Heart left ventricle (tissue), 16 donors: ENCODE measurements at regions not wholly inside any gene's neighbourhood (a gene's known extent, or its start where the extent isn't known, plus 50 kb on each side); places are given as distances from the start of the nearest gene placed in this dataset.

ENCODE experiments used
- ATAC-seq, 4 donors: fragments of 200-7000 bp; cut with Tn5 transposase; one replicate each; pipeline ENCODE4 v1.9.1; 2020 to 2022; ENCODE audit warnings: moderate library complexity in 4 of 4, mild to moderate bottlenecking in 3 of 4, moderate number of reproducible peaks in 1 of 4
- DNase-seq, 5 donors: peaks; one replicate each; pipeline ENCODE4 v3.0.0-alpha.2; 2020
- H3K27ac ChIP-seq, 12 donors: fragments of 200-600 bp; sonication (generic) in 4 of 12; one replicate each; pipeline versions ENCODE4 v1.5.0 to v1.8.0; 2016 to 2022; ENCODE audit warnings: mild to moderate bottlenecking in 2 of 12
- H3K27me3 ChIP-seq, 9 donors: fragments of 200-600 bp; sonication (generic) in 2 of 9; one replicate each; pipeline versions ENCODE4 v1.5.1 to v1.8.0; 2016 to 2022; ENCODE audit warnings: mild to moderate bottlenecking in 3 of 9
- H3K36me3 ChIP-seq, 9 donors: fragments of 200-600 bp; sonication (generic) in 2 of 9; one replicate each; pipeline versions ENCODE4 v1.5.0 to v1.8.0; 2018 to 2022; ENCODE audit warnings: mild to moderate bottlenecking in 2 of 9
- H3K4me1 ChIP-seq, 12 donors: fragments of 200-600 bp; sonication (generic) in 4 of 12; one replicate each; pipeline versions ENCODE4 v1.5.0 to v1.8.0; 2016 to 2022; ENCODE audit warnings: mild to moderate bottlenecking in 3 of 12
- H3K4me3 ChIP-seq, 12 donors: fragments of 200-600 bp; sonication (generic) in 4 of 12; one replicate each; pipeline versions ENCODE4 v1.5.0 to v1.8.0; 2017 to 2022; ENCODE audit warnings: mild to moderate bottlenecking in 9 of 12, moderate library complexity in 4 of 12
- H3K9me3 ChIP-seq, 12 donors: fragments of 200-600 bp; sonication (generic) in 4 of 12; one replicate each; pipeline versions ENCODE4 v1.5.0 to v1.8.0; 2016 to 2022; ENCODE audit warnings: mild to moderate bottlenecking in 1 of 12
- POLR2A ChIP-seq, 2 donors: fragments of 450-650 bp; IDR thresholded peaks; one replicate each; pipeline ENCODE4 v1.6.1; 2017; ENCODE audit warnings: antibody characterized with exemption in 2 of 2, mild to moderate bottlenecking in 2 of 2, moderate library complexity in 2 of 2
- WGBS, 4 donors: extraction: QIAGEN DNeasy Blood & Tissue Kit in 2 of 4; methylation state at CpG; one replicate each; pipeline versions ENCODE4 v1.1.5 to v1.1.7; 2013 to 2018; 5-methylcytosine and 5-hydroxymethylcytosine counted together
- intact Hi-C, 10 donors: fragments of 100-400 bp; cut with DNase I; formaldehyde crosslinking; loops; one replicate each; pipeline versions ENCODE4 v1.11.1 to v1.14.2; 2022
- TF ChIP-seq, protein P1 (sequence below), 12 donors: fragments of 200-600 bp; sonication (generic) in 4 of 12; IDR thresholded peaks; one replicate each; pipeline versions ENCODE4 v1.5.0 to v1.8.0; 2018 to 2022; ENCODE audit warnings: antibody characterized with exemption in 12 of 12, mild to moderate bottlenecking in 5 of 12
- donor health status: ischemic (EF 13 %, LVEDD 7.1; RV severe dilation, severe dysfunction).
- donor health status: healthy with polysubstance abuse.
- donor health status: DM: no; HTN: yes; CAD: no.
- donor health status: DM: no; HTN: no; CAD: no.
- donor health status: ischemic (EF 25% LVEDD 6.9; RV normal size, moderate dysfunction).
- donor health status: ischemic (EF 25% LVEDD 5.7; RV mildly dilated, moderate dysfunction).
- donor health status: healthy.
- donor health status: DM: yes; HTN: yes; CAD: no.
- donor health status: ischemic (EF 35%, LVEDD 5.7; RV mildly dilated, moderate dysfunction).
- donor health status: nonischemic (EF 11% LVEDD 7.7; RV severe dilation, severe dysfunction).
- donor health status: DM: yes; HTN: yes; CAD: no.
- donor health status: PGD.
- donor health status: ischemic (EF 29% LVEDD 5.4; RV normal size, mild dysfunction).
- donor health status: nonischemic (EF 23%, LVEDD 6.1; RV moderate dilation, normal function).

DNA sequence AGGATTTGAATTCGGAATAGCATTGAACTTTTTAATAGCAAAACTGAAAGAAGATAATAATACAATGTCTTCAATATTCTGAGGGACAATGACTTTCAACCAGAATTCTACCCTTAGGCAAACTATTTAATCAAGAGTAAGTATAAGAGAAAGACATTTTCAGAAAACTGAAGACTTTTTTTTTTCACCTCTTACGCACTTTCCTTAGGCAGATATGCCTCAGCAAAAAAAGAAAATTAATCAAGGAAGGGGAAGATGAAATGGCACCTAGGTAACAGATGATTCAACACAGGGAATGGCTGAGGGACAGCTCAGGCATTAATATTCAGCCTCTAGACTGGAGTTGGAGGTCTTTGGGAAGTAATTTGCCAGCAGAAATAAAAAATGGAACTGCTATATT, 184.9 kb downstream of the URB2 start:
- TF ChIP-seq, protein P1, sequence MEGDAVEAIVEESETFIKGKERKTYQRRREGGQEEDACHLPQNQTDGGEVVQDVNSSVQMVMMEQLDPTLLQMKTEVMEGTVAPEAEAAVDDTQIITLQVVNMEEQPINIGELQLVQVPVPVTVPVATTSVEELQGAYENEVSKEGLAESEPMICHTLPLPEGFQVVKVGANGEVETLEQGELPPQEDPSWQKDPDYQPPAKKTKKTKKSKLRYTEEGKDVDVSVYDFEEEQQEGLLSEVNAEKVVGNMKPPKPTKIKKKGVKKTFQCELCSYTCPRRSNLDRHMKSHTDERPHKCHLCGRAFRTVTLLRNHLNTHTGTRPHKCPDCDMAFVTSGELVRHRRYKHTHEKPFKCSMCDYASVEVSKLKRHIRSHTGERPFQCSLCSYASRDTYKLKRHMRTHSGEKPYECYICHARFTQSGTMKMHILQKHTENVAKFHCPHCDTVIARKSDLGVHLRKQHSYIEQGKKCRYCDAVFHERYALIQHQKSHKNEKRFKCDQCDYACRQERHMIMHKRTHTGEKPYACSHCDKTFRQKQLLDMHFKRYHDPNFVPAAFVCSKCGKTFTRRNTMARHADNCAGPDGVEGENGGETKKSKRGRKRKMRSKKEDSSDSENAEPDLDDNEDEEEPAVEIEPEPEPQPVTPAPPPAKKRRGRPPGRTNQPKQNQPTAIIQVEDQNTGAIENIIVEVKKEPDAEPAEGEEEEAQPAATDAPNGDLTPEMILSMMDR (IDR thresholded peaks at IDR 0.05): no peak
- TF ChIP-seq POLR2A (IDR thresholded peaks at IDR 0.05): no peak
- intact Hi-C loops: no loop called here
- DNase-seq: no peak

DNA sequence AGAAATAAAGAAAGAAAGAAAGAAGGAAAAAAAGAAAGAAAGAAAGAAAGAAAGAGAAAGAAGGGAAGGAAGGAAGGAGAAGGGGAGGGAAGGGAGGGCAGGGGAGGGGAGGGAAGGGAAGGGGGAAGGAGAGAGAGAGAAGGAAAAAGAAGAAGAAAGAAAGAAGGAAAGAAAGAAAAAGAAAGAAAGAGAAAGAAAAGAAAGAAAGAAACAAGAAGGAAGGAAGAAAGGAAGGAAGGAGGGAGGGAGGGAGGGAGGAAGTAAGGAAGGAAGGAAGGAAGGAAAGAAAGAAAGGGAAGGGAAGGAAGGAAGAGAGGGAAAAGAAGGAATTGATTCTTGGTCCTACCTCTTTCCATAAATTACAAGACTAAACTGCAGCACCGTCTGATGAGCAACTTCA, 186.1 kb downstream of the URB2 start:
- ATAC-seq (no peak), DNase-seq (no peak)
- WGBS, 4 donors: 79 to 88% (median 83%) methylated on average over 1 of the region's 1 CpG
- intact Hi-C loops: no loop called here
- Histone ChIP-seq H3K27ac (no peak overlapping the region), H3K36me3 (no peaks in the 10 kb centered on the region), H3K4me1 (no peaks in the 10 kb centered on the region), H3K9me3 (peaks cover 0 to 25% (median 16%) of the 10 kb centered on the region in 12 donors), H3K4me3 (no peak overlapping the region), H3K27me3 (peaks cover 0 to 3% (median 0%) of the 10 kb centered on the region in 9 donors)
- TF ChIP-seq, protein P1 (IDR thresholded peaks at IDR 0.05): no peak
- TF ChIP-seq POLR2A (IDR thresholded peaks at IDR 0.05): no peak

More for the DNA sequence above, 184.9 kb downstream of the URB2 start:
- Histone ChIP-seq H3K27ac (no peak overlapping the region), H3K9me3 (peaks cover 0 to 25% (median 16%) of the 10 kb centered on the region in 12 donors), H3K4me3 (no peak overlapping the region), H3K4me1 (no peaks in the 10 kb centered on the region), H3K36me3 (no peaks in the 10 kb centered on the region), H3K27me3 (peaks cover 0 to 3% (median 0%) of the 10 kb centered on the region in 9 donors)
- WGBS, 4 donors: 70 to 84% (median 79%) methylated on average over 2 of the region's 2 CpGs
- ATAC-seq: no peak

DNA sequence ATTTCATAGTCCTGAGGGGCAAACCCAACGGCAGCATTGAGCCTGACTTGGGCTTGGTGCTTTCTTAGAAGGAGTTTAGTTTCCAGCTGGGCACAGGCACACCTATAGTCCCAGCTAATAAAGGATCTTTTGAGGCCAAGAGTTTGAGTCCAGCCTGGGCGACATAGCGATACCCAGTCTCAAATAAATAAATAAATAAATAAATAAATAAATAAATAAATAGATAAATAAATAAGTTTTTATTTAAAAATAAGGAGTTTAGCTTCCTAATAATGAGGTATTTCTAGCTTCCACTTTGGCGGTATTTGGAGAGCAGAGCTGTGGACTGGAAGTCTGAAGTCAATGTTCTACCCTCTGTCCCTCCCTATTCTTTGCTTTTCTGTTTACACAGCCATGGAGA, 186.6 kb downstream of the URB2 start:
- Histone ChIP-seq H3K27ac (no peak overlapping the region), H3K27me3 (peaks cover 0 to 3% (median 0%) of the 10 kb centered on the region in 9 donors), H3K36me3 (no peaks in the 10 kb centered on the region), H3K9me3 (peaks cover 0 to 25% (median 16%) of the 10 kb centered on the region in 12 donors), H3K4me1 (no peaks in the 10 kb centered on the region), H3K4me3 (no peak overlapping the region)
- ATAC-seq (no peak), DNase-seq (no peak)
- WGBS, 4 donors: 90 to 94% (median 93%) methylated on average over 4 of the region's 4 CpGs
- intact Hi-C loops: no loop called here
- no peak for TF ChIP-seq POLR2A (IDR thresholded peaks at IDR 0.05)
- TF ChIP-seq, protein P1 (IDR thresholded peaks at IDR 0.05): no peak

DNA sequence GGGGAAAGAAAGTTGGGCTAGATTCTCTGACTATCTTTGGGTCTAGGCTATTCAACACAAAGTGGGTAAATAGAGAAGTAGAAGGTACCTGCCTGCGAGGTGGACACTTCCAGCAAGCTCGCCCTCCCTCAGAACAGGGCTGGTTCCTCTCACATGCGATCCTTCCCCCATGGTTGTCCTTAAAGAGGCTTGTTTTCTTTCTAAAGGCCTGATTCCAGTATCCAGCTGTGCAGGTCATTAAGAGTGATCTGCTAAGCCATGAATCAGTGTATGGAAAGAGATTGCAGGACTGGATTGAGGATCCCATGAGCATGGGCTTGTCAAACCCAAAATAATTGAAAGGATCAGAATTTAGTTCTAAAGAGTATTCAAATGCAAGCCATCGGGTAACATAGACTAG, 189.0 kb downstream of the URB2 start:
- ATAC-seq: no peak
- H3K4me1 ChIP-seq: no peaks in the 10 kb centered on the region
- no peak overlapping the region for H3K27ac ChIP-seq
- TF ChIP-seq, protein P1 (IDR thresholded peaks at IDR 0.05): no peak
- TF ChIP-seq POLR2A (IDR thresholded peaks at IDR 0.05): no peak
- H3K36me3 ChIP-seq: no peaks in the 10 kb centered on the region
- no peak overlapping the region for H3K4me3 ChIP-seq
- peaks cover 0 to 12% (median 6%) of the 10 kb centered on the region in 12 donors for H3K9me3 ChIP-seq
- H3K27me3 ChIP-seq: peaks cover 0 to 3% (median 0%) of the 10 kb centered on the region in 9 donors
- no peak for DNase-seq
- WGBS, 4 donors: 87 to 91% (median 90%) methylated on average over 4 of the region's 4 CpGs
- intact Hi-C loops: no loop called here
